Esophagus squamous epithelium (tissue), 4 donors: ENCODE measurements at regions not wholly inside any gene's neighbourhood (a gene's known extent, or its start where the extent isn't known, plus 50 kb on each side); places are given as distances from the start of the nearest gene placed in this dataset.

Experiments used
- CTCF ChIP-seq, 6 experiments: fragments of 450-650 bp in 4 of 6; fragments of 200-600 bp in 2 of 6; sonication (generic) in 2 of 6; IDR thresholded peaks; one replicate each; pipeline ENCODE4 v1.5.1; 2016 to 2019; ENCODE audit warnings: antibody characterized with exemption in 6 of 6, mild to moderate bottlenecking in 4 of 6, moderate library complexity in 4 of 6
- POLR2A ChIP-seq, 4 donors: fragments of 450-650 bp; IDR thresholded peaks; one replicate each; pipeline ENCODE4 v1.6.1; 2017; ENCODE audit warnings: antibody characterized with exemption in 4 of 4, mild to moderate bottlenecking in 4 of 4, moderate library complexity in 3 of 4

GRCh38 chr3:167001374-167001773 is 378.7 kb downstream of the ZBBX start:
- TF ChIP-seq CTCF (IDR thresholded peaks at IDR 0.05) (no peak), POLR2A (IDR thresholded peaks at IDR 0.05) (no peak)
